ENCODE measurements at regions not wholly inside any gene's neighbourhood (a gene's known extent, or its start where the extent isn't known, plus 50 kb on each side); places are given as distances from the start of the nearest gene placed in this dataset.

DNA sequence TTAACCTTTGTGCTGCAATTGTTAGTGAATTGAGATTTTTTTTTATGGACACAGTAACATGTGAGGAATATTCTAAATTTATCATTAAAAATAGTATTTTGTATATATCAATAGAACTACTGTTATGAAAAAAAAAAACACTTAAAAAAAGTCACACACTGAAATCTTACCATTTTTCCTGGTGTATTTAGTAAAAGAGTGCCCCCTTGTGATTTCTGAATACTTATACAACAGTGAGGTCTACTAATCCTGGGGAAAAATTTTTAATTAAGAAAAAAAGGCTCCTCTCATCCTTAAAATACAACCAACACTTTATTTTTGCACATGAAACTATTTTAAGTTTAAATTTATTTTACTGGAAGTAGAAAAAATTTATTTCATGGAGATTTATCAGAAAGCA lies 56.4 kb upstream of the SPOCK3 start:
- no peaks in the 10 kb centered on the region for H3K4me1 ChIP-seq (ENCODE audit: control insufficient read depth, insufficient read depth, low read length)
- no peak overlapping the region for H2AFZ ChIP-seq (ENCODE audit: control insufficient read depth, low read depth, low read length)
- H3K9me3 ChIP-seq (replicated peaks; ENCODE audit: control insufficient read depth, insufficient read depth, low read length), result no peaks in the 10 kb centered on the region
- ChIA-PET SMC1A (ENCODE audit: uncharacterized antibody, unreplicated experiment) (interaction anchor here (0.6 to 2.0 kb wide), 5 partner anchors 93 to 1125 kb away, joined by 3 to 12 read pairs (median 3); no protein-coding TSS in a partner anchor), CTCF (interaction anchor here (0.6 to 5.4 kb wide), 7 partner anchors 18 to 1223 kb away, joined by 3 to 25 read pairs (median 4); no protein-coding TSS in a partner anchor), RAD21 (ENCODE audit: unreplicated experiment) (interaction anchor here (1.1 to 2.9 kb wide), 4 partner anchors 136 to 1125 kb away, joined by 3 to 13 read pairs (median 4); no protein-coding TSS in a partner anchor), POLR2A (no interaction called here)
- no peak overlapping the region for H3K9ac ChIP-seq (ENCODE audit: control insufficient read depth, insufficient read depth, low read length)
- intact Hi-C loops (cut with micrococcal nuclease; ENCODE audit: unreplicated experiment), result loop anchor here (1.0 to 5.0 kb wide), 3 partner anchors 269 to 1125 kb away; no protein-coding TSS in a partner anchor
- no peak overlapping the region for H3K27ac ChIP-seq (ENCODE audit: control insufficient read depth, insufficient read depth)
- TF ChIP-seq JUND (IDR thresholded peaks at IDR 0.05; ENCODE audit: low read depth, low read length) (no peak), SMC3 (IDR thresholded peaks at IDR 0.05; ENCODE audit: borderline replicate concordance, low read length) (peak; percentile 54; the same call in 1 of the 2 replicates), ZNF384 (IDR thresholded peaks at IDR 0.05; ENCODE audit: borderline replicate concordance, low read depth, low read length) (peak; percentile 50; the same call in 1 of the 2 replicates), JUNB (IDR thresholded peaks at IDR 0.05) (no peak), MYC (IDR thresholded peaks at IDR 0.05; ENCODE audit: insufficient read depth, insufficient read length, insufficient replicate concordance, low read length, severe bottlenecking) (no peak), RAD21 (IDR thresholded peaks at IDR 0.05; ENCODE audit: insufficient read depth, low read depth, low read length) (peak; percentile 66)
- TF ChIP-seq, protein P1, sequence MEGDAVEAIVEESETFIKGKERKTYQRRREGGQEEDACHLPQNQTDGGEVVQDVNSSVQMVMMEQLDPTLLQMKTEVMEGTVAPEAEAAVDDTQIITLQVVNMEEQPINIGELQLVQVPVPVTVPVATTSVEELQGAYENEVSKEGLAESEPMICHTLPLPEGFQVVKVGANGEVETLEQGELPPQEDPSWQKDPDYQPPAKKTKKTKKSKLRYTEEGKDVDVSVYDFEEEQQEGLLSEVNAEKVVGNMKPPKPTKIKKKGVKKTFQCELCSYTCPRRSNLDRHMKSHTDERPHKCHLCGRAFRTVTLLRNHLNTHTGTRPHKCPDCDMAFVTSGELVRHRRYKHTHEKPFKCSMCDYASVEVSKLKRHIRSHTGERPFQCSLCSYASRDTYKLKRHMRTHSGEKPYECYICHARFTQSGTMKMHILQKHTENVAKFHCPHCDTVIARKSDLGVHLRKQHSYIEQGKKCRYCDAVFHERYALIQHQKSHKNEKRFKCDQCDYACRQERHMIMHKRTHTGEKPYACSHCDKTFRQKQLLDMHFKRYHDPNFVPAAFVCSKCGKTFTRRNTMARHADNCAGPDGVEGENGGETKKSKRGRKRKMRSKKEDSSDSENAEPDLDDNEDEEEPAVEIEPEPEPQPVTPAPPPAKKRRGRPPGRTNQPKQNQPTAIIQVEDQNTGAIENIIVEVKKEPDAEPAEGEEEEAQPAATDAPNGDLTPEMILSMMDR (IDR thresholded peaks at IDR 0.05 in 2 of 3, conservative IDR thresholded peaks at IDR 0.05 in 1 of 3; ENCODE audit: control insufficient read depth in 2 of 3, extremely low read depth in 1 of 3, insufficient read depth in 1 of 3, low read depth in 3 of 3, low read length in 3 of 3), result peak in 2 of 3 experiments; percentile 9 to 43; a peak in 1 of 6 replicates
- H3K27me3 ChIP-seq (replicated peaks in 1 of 2; ENCODE audit: control insufficient read depth in 2 of 2, insufficient read depth in 2 of 2, low read length in 1 of 2), result no peaks in the 10 kb centered on the region
- H4K20me1 ChIP-seq (ENCODE audit: control insufficient read depth, insufficient read depth), result no peaks in the 10 kb centered on the region
- peak; percentile 44; the same call in 2 of the 3 replicates for ATAC-seq
- no peak overlapping the region for H3K4me2 ChIP-seq (ENCODE audit: control insufficient read depth, insufficient read depth)
- no peaks in the 10 kb centered on the region for H3K36me3 ChIP-seq (ENCODE audit: control insufficient read depth in 2 of 2, insufficient read depth in 2 of 2, low read length in 1 of 2)
- DNase-seq (ENCODE audit: low read depth, low spot score), result no peak
- in situ Hi-C loops (cut with MboI), result loop anchor here (25.0 kb wide), 1 partner anchor 1128 kb away; no protein-coding TSS in a partner anchor
- no peak overlapping the region for H3K4me3 ChIP-seq
- BruUV-seq (replicated peaks), result no TSS peak
- no peaks in the 10 kb centered on the region for H3K79me2 ChIP-seq (ENCODE audit: control insufficient read depth, insufficient read depth, low read length)
- no peak for FAIRE-seq

Measured in GM12878 (cell line).